M059J (cell line): ENCODE measurements at regions not wholly inside any gene's neighbourhood (a gene's known extent, or its start where the extent isn't known, plus 50 kb on each side); places are given as distances from the start of the nearest gene placed in this dataset.
"Not testable (repeated sequence)": the region's sequence is repeated elsewhere in the genome, so short reads cannot be mapped to it uniquely, and the experiment has no call there.

Experiments
- DNase-seq: peaks from one replicate; pipeline ENCODE4 v3.0.0-alpha.2; 2012; ENCODE audit warnings: low read depth

GRCh38 chrX:25503826-25504225 is 488.1 kb upstream of the ARX start:
- no peak for DNase-seq

- DNase-seq = no peak
These were observed 492.0 kb upstream of the ARX start for GRCh38 chrX:25507801-25508200.

- DNase-seq = no peak
These were observed 503.5 kb upstream of the ARX start for GRCh38 chrX:25519258-25519657.

- not testable (repeated sequence) for DNase-seq
These were observed 506.8 kb upstream of the ARX start for GRCh38 chrX:25522443-25523010.

DNA sequence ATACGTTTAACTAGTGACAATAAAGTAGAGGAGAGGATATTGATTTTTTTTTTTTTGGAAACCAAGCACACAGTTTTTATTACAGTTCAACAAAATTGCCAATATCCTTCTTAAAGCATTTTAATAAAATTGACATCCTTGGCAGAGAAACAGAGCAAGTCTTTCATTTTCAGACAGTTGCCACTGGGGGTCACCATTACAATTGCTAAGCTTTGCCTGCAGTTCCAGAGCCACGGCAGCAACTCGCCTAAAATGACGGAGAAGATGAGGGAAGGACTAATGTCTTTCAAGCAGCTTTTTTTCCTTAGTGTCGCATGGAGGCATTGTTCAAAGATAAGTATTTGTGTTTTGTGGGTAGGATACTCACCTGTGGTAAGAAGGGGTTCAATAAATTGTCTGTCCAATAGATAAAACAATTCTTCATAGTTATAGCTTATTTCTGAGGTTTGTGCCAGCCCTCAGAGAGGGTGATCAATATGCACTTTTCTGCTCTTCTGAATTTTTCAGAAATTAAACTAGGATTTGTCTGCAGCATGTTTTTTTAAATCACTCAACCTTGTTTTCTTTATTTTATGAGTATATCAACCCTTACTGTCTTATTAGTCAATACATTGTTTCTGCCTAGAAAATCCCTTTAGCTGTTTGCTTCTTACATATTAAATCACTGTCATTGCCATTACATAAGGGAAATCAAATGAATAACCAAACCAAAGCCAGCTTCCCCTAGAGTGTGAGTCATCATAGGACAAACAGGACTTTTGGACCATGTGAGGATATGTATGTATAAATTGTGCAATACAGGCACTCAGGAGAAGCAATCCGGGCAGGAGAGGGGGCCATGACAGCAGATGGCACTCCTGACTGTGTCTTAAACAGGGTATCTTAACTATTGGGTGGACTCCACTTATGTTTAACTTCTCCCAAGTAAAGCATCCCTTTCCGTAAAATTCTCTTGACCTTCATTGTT is 508.1 kb upstream of the ARX start:
- DNase-seq = no peak

GRCh38 chrX:25527156-25527555 is 511.4 kb upstream of the ARX start:
- DNase-seq = no peak

- DNase-seq = no peak
These were observed 511.8 kb upstream of the ARX start for GRCh38 chrX:25527596-25527995.

GRCh38 chrX:25531096-25531495 is 515.3 kb upstream of the ARX start:
- no peak for DNase-seq

DNA sequence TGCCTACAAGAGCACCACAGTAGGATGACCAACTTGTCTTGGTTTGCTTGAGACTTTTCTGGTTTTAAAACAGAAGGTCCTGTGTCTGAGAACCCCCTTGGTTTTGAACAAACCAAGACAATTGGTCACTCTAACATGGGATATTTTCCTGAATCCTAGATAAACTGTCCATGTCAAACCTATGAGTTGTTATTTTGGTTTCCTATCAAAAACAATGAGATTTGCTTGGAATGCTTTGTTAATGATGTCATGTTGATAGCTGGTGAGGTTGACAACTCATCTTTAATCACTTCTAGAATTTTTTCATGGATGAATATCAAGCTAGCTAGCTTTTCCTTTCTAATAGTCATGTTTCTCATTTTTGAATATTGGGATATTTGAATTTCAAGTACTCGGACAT is 518.3 kb upstream of the ARX start:
- no peak for DNase-seq

- no peak for DNase-seq
These were observed 520.7 kb upstream of the ARX start for GRCh38 chrX:25536307-25536970.

DNA sequence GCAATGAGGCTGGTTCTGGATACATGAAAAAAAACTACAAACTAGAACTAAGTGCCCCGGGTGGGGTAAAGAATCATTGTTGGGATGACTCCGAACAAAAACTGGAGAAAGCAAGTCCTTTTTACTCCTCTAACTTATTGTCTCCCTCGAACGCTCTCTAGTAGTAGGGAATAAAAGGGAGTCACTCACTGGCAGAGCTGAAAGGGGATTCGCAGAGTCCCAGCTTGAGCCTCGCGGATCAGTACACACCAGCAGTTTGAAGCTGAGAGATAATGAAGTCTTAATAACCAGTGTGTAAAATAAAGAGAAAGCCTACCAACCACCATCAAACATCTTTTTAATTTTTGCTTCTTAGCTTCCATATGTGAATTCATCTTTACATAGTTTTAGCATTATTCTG is 521.9 kb upstream of the ARX start:
- no peak for DNase-seq

DNA sequence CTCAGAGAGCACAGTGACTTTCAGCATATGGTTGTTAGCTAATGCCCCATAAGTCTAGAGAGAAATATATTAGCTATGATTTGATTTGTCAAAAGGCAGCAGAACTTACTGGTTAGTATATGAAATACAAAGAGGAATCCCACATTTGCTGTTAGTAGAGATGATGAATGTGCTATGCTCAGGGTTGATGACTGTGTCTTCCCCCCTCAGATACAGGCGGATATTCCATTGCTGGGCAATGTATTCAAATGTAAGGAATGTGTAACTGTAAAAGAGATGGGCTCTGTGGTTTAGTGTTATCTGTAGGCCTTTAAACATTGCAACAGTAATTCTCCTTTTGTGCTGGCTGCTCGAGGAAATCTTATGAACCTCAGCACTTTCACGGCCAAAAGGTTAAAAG is 528.9 kb upstream of the ARX start:
- DNase-seq = no peak

DNA sequence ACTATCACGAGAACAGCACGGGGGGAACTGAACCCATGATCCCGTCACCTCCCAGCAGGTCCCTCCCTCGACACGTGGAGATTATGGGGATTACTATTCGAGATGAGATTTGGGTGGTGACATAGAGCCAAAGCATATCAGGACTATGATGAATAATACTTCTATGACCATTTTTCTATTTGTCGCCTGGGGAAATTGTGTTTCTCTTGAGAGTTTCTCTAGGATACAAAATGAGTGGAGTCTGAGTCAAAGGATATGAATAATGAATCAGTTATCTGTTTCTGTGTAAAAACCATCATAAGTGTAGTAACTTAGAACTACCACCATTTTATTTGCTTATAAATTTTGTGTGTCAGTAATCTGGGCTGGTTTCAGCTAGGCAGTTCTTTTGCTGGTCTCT is 533.0 kb upstream of the ARX start:
- DNase-seq = no peak

GRCh38 chrX:25555521-25555920 is 539.8 kb upstream of the ARX start:
- no peak for DNase-seq

- DNase-seq = no peak
These were observed 542.4 kb upstream of the ARX start for GRCh38 chrX:25558137-25558536.

DNA sequence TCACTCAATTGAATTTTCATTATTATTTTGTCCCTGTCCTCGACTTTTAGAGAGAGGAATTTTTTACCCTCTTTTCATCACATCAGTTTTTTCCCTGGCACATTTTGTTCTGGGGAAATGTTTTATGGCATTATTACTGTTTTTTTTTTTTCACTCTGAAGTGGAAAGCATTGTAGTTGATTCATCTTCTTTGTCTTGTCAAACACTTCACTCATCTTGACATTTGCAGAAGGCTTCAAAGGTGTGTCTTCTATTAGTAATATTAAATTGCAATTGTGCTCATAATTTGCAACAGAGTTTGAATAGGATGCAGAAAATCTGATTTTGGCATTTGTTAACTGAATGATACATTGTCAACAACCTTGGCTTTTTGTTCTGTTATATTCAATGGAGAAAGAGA is 545.4 kb upstream of the ARX start:
- no peak for DNase-seq

GRCh38 chrX:25573631-25574030 is 557.9 kb upstream of the ARX start:
- DNase-seq = no peak

- no peak for DNase-seq
These were observed 541.2 kb upstream of the MAGEB18 start for GRCh38 chrX:25596921-25597320.

DNA sequence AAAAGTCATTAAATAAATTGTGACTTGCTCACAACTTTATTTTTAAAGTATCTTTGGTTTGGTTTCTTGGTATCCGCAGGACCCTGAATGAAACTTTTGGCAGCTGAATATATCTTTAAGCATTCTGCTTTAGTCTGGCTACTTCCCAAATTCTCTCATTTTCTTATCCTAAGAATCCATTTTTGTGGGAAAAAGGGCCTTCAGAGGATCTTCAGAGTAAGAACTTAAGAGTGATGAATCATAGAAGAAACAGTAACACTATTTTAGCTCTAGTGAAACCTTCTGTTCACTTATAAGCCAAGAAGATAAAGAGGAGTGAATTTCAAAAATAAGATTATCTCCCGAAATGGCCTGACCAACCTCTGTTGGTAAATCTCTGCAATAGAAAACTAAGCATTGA is 540.6 kb upstream of the MAGEB18 start:
- no peak for DNase-seq

DNA sequence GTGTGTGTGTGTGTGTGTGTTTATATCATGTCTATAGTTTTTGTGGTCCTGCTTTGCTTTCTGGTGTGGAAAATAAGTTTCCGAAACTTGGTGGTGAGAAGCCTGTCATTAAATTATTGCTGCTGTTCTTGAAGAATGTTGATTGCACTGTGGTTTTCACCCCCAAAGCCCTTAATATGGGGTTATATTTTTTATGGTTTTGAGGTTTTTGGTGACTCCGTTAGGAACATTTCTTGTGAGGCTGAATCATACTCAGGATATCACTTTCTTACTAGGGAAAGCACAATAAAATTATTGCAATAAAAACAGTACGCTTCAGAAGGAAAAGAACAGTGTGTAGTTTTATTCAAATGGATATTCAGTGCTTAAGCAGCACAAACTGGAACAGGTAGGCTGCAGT is 539.1 kb upstream of the MAGEB18 start:
- DNase-seq = no peak

DNA sequence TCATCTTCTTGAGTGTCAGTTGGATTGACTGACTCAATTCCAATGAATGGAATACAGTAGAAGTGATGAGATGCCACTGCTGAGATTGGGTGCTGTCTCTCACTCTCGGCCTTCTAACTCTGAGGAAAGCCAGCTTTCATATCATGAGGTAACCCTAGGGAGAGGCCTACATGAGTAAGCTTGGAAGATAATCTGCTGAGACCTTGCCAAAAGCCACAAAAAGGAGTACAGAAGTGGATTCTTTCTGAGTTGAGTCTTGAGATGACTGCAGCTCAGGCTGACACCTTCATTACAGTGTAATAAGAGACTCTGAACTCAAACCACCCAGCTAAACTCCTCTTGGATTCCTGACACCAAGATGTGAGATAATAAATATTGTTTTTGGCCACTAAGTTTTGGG is 537.4 kb upstream of the MAGEB18 start:
- no peak for DNase-seq

DNA sequence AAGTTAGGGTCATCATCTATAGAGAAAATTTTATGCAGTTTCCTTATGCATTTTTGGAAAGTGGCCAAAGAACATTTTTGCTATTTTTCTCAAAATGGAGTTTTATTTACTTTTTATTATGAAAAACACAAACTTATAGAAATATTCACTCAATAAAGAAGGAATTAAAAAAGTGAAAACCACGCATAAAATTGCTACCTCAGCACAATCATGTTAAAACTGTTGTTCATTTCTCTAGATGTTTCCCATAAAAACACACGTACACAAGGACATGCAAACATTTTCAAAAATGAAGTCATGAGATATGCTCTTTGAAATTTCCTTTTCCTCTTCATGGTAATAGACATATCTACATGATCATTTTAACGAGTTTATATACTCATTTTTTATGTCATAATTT is 536.8 kb upstream of the MAGEB18 start:
- DNase-seq = no peak

DNA sequence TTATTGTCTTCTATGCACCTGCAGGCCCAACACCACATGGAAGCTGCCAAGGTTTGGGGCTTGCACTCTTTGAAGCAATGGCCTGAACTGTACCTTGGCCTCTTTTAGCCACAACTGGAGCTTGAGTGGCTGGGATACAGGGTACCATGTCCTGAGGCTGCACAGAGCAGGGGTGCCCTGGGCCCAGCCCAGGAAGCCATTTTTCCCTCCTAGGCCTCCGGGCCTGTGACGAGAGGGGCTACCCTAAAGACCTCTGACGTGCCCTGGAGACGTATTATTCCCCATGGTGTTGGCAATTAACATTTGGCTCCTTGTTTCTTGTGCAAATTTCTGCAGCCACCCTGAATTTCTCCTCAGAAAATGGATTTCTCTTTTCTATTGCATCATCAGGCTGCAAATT is 519.9 kb upstream of the MAGEB18 start:
- no peak for DNase-seq
